ENCODE measurements at regions not wholly inside any gene's neighbourhood (a gene's known extent, or its start where the extent isn't known, plus 50 kb on each side); places are given as distances from the start of the nearest gene placed in this dataset.
"Not testable (repeated sequence)": the region's sequence is repeated elsewhere in the genome, so short reads cannot be mapped to it uniquely, and the experiment has no call there.

GRCh38 chr18:70636991-70637390, 348.1 kb downstream of the SOCS6 start:
- DNase-seq: no peak

GRCh38 chr18:70634576-70635147, 345.8 kb downstream of the SOCS6 start:
- DNase-seq: no peak

- DNase-seq: no peak
These were observed 338.4 kb downstream of the SOCS6 start for GRCh38 chr18:70627182-70627802.

DNA sequence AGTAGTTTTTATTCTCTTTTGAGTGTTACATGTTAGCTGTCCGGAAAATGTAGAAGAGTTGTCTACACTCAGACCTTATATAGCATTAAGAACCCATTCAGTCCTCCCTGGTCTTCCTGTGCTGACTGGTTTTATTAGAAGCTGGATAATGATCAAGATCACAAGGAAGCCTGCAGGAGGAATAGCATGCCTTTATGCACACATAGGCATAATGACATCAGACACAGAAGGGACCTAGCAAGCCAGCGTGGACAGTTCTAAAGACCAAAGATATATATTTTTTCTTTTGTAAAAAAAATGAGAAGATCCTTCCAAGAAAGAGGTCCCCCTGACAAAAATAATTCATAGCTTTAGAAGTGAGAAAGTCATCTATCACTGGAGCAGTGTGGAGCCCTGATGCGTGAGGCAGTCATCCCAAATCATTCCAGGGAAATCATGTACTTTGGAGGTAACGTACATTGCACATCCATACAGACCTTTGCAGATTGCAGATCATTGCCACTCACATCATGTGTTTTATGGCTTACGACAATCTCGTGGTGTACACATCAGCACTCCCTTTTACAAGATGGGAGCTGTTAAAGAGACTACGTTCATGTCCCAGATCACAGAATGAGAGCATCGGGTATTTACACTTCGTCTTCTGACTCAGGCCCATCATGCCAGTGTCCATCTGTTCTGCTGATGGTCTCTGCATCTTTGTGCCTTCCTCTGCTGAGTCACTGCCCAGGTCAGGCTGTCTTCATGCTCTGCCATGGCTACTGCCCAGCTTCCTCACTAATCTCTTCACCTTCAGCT, 334.0 kb downstream of the SOCS6 start:
- DNase-seq: no peak

- peak in 1 of 4 experiments; percentile 3 for DNase-seq
These were observed 332.9 kb downstream of the SOCS6 start for GRCh38 chr18:70621710-70622109.

GRCh38 chr18:70620837-70621612, 332.2 kb downstream of the SOCS6 start:
- DNase-seq: no peak

DNA sequence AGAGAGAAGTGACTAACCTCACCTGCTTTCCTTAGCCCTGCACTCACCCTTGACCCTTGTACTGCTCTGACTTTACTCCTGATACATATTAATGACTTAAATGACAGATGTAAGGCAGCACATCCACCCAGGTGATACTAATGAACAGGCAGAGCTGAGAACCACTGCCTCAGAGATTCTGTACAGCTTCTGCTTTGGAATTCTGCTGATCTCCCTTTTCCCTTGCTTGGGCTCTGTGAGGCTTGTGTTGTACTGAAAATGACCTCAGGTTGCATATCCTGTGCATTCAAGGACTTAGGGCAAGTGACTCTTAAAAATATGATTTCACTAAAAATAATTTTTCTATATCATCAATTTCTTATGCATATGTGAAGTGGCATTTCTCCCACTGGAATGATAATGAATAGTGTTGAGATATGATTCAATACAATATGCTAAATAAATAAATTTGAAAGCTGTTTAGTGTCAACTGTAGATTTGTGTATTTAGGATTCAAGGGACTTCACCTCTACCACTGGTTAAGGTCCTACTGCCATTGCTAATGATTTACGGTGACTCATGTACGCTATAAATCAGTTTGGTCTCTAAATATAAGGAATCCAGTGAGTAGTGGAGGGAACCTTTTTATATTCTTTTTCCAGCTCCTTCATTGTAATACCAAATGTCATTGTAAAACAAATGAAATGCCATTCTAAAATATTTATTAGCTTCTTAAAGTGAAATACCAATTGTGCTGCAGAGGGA, 328.3 kb downstream of the SOCS6 start:
- no peak for DNase-seq

- DNase-seq: no peak
These were observed 311.5 kb downstream of the SOCS6 start for GRCh38 chr18:70600225-70600925.

DNA sequence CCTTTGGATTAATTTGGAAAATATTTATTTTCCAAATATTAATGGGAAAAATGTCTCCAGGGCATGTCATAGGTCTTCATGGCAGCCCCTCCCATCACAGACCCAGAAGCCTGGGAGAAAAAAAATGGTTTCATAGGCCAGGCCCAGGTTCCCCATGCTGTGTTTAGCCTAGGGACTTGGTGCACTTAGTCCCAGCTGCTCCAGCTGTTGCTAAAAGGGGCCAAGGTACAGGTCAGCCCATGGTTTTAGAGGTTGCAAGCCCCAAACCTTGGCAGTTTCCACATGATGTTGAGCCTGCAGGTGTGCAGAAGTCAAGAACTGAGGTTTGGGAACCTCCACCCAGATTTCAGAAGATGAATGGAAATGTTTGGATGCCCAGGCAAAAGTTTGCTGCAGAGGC, 309.6 kb downstream of the SOCS6 start:
- DNase-seq: no peak

GRCh38 chr18:70582981-70583380, 294.1 kb downstream of the SOCS6 start:
- DNase-seq: no peak

- peak in 2 of 4 experiments; percentile 0 to 1 for DNase-seq
These were observed 289.6 kb downstream of the SOCS6 start for GRCh38 chr18:70578480-70578879.

GRCh38 chr18:70577023-70577420, 288.2 kb downstream of the SOCS6 start:
- no peak for DNase-seq

- no peak for DNase-seq
These were observed 287.6 kb downstream of the SOCS6 start for GRCh38 chr18:70576276-70577022.

DNA sequence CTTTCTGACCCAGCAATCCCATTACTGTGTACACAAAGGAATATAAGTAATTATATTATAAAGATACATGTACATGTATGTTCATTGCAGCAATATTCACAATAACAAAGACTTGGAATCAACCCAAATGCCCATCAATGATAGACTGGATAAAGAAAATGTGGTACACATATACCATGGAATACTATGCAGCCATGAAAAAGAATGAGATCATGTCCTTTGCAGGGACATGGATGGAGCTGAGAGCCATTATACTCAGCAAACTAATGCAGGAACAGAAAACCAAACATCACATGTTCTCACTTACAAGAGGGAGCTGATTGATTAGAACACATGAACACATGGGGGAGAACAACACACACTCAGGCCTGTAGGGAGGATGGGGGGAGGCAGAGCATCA, 286.1 kb downstream of the SOCS6 start:
- not testable (repeated sequence) for DNase-seq

GRCh38 chr18:70569647-70570046, 280.8 kb downstream of the SOCS6 start:
- not testable (repeated sequence) for DNase-seq

DNA sequence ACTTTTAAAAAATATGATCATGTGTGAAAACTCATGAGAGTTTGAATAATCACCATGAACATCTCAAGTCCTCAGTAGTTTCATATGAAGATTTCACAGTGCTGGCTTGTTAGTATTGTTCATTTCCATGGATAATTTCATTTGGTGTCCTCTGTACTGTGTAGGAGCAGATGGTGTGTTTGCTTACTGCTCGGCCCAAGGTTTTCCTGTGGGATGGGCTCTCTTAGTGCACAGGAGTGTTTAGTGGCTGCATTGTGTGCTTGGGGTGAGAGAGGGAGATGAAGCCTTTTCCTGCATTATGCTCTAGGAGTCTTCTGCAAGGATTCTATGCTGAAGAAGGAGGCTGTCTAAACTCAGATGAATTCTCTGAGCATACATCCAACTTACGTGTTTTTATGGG, 270.6 kb downstream of the SOCS6 start:
- DNase-seq: no peak

DNA sequence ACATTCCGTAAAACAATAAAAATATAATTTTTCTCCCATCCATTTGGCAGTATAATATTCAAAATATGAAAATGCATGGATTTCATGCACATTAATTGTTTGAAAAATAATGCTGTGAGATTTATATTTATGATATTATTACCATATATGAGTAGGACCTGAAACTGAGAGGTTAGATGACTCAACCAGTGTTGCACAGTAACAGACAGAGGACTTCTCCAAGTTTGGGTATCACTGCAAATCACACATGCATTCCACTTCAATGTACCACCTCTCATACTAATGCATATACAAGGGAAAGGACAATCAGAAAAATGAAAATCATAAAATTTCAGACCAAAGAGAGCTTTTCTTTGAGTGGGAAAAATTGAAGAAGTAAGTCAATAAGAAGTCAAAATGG, 269.5 kb downstream of the SOCS6 start:
- DNase-seq: no peak

DNA sequence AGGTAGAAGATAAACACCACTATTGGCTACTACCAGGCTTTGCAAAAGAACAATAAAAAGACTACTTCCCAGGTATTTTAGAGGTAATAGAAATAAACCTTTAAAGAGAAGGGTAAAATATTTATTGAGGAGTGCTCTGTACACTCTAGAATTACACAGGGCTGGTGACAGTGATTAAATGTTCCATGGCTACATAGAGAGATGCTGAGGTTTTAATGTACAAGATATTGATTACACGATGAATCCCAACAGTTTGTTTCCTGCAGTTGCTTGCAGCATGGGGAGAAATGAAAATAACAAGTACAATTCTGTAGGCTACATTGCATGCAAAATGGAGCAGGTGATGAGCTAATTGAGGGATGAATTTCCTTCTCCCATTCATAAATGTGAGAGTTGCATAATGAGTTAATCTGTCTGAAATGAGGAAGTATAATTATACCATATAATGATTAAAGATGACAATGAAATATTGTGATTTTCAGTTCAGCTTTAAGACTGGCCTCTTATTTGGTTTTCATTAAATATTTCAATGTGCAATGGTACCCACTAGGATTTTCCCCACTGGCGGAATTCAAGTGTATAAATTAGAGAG, 266.1 kb downstream of the SOCS6 start:
- no peak for DNase-seq

DNA sequence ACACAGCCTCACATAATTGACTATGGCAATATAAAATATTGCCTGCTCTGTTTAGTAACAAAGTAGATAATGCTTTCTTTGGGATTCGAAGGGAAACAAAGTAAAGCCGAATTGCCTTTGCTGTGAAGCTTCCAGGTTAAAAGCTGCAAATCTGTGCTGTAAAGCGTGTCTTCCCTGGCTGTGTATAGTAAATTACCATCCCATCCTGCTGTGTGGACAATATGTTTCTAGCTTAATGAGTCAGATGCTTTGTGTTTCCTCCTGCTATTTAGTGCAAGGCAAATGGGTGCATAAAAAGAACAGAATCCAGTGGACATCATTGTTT, 265.1 kb downstream of the SOCS6 start:
- DNase-seq: no peak

- no peak for DNase-seq
These were observed 264.5 kb downstream of the SOCS6 start for GRCh38 chr18:70553245-70553935.

All from activated CD4-positive, CD25-positive, alpha-beta regulatory T cell (primary cell).